Astrocyte of the cerebellum (primary cell): ENCODE measurements at regions not wholly inside any gene's neighbourhood (a gene's known extent, or its start where the extent isn't known, plus 50 kb on each side); places are given as distances from the start of the nearest gene placed in this dataset.

ENCODE experiments used
- DNase-seq: peaks from one replicate; pipeline ENCODE4 v3.0.0-alpha.2; 2011; ENCODE audit warnings: low read depth
- H3K4me3 ChIP-seq: 2 replicates; pipeline ENCODE4 v1.5.1; 2011; ENCODE audit warnings: mild to moderate bottlenecking, low read depth, low read length, moderate library complexity
- CTCF ChIP-seq: IDR thresholded peaks from 2 replicates; pipeline ENCODE4 v1.5.1; 2012; ENCODE audit warnings: low read length, low read depth, moderate library complexity, mild to moderate bottlenecking; ENCODE audit errors: missing control alignments
- in situ Hi-C: cut with HindIII; loops from 2 replicates; pipeline ENCODE4 v1.10.0; 2017; ENCODE audit warnings: low sequenced_read_pairs

GRCh38 chr10:47158116-47159071, 141.6 kb upstream of the GDF10 start:
- DNase-seq = no peak
- H3K4me3 ChIP-seq = no peak overlapping the region
- in situ Hi-C loops = no loop called here
- TF ChIP-seq CTCF = no peak

GRCh38 chr10:47159361-47160260, 140.4 kb upstream of the GDF10 start:
- H3K4me3 ChIP-seq = no peak overlapping the region
- no peak for DNase-seq
- in situ Hi-C loops = no loop called here
- TF ChIP-seq CTCF = no peak

GRCh38 chr10:47160261-47160908, 139.6 kb upstream of the GDF10 start:
- TF ChIP-seq CTCF = no peak
- H3K4me3 ChIP-seq = no peak overlapping the region
- in situ Hi-C loops = no loop called here
- DNase-seq = no peak

GRCh38 chr10:47160967-47161366, 139.0 kb upstream of the GDF10 start:
- in situ Hi-C loops = no loop called here
- DNase-seq = no peak
- no peak overlapping the region for H3K4me3 ChIP-seq
- no peak for TF ChIP-seq CTCF

GRCh38 chr10:47161465-47161864, 138.5 kb upstream of the GDF10 start:
- H3K4me3 ChIP-seq = no peak overlapping the region
- no peak for DNase-seq
- no peak for TF ChIP-seq CTCF
- in situ Hi-C loops = no loop called here
